HEK293 (cell line): ENCODE measurements at regions not wholly inside any gene's neighbourhood (a gene's known extent, or its start where the extent isn't known, plus 50 kb on each side); places are given as distances from the start of the nearest gene placed in this dataset.

Experiments used
- CTCF ChIA-PET: fragments of 350-600 bp; formaldehyde crosslinking; extraction: SDS; loops from one replicate; lab custom pipeline; 2021; ENCODE audit warnings: antibody characterized with exemption; lab: Yijun Ruan, JAX
- POLR2A ChIA-PET: fragments of 300-600 bp; formaldehyde crosslinking; extraction: SDS; loops from one replicate; lab custom pipeline; 2020; ENCODE audit warnings: antibody characterized with exemption, inconsistent platforms; lab: Yijun Ruan, JAX
- H3K27ac ChIP-seq: fragments of 200-500 bp; sonication (Bioruptor generic); 2 replicates; pipeline ENCODE4 v1.5.1; 2014; ENCODE audit warnings: low read depth, low read length, control low read depth, inconsistent platforms; ENCODE audit errors: extremely low read depth
- H3K36me3 ChIP-seq, 2 experiments: fragments of 200-500 bp in 1 of 2; sonication (Bioruptor generic) in 1 of 2; 1 replicate in 1 of 2; 2 replicates in 1 of 2; pipeline ENCODE4 v1.5.1; 2014 to 2017; ENCODE audit warnings: inconsistent platforms in 2 of 2, low read length in 2 of 2; ENCODE audit not compliant: control insufficient read depth in 2 of 2, insufficient read depth in 1 of 2
- H3K4me1 ChIP-seq: fragments of 200-500 bp; sonication (Bioruptor generic); 2 replicates; pipeline ENCODE4 v1.5.1; 2014; ENCODE audit warnings: mild to moderate bottlenecking, low read length, inconsistent platforms; ENCODE audit not compliant: control insufficient read depth, insufficient read depth
- H3K4me3 ChIP-seq: 2 replicates; pipeline ENCODE4 v1.5.1; 2011; ENCODE audit warnings: low read depth, mild to moderate bottlenecking, control low read depth, low read length, moderate library complexity
- H3K9me3 ChIP-seq: fragments of 200-500 bp; sonication (Bioruptor generic); 2 replicates; pipeline ENCODE4 v1.5.1; 2014; ENCODE audit warnings: low read depth, low read length, inconsistent platforms; ENCODE audit not compliant: control insufficient read depth, insufficient read depth
- GLI4 ChIP-seq: fragments of 450-650 bp; formaldehyde crosslinking; IDR thresholded peaks from 2 replicates; pipeline ENCODE4 v1.5.1; 2016; ENCODE audit warnings: missing biosample characterization, missing genetic modification characterization
- KLF10 ChIP-seq: fragments of 450-650 bp; IDR thresholded peaks from 2 replicates; pipeline ENCODE4 v1.5.1; 2018; ENCODE audit warnings: missing biosample characterization, mild to moderate bottlenecking, missing genetic modification characterization
- REST ChIP-seq: fragments of 450-650 bp; formaldehyde crosslinking; IDR thresholded peaks from 2 replicates; pipeline ENCODE4 v1.5.1; 2016; ENCODE audit warnings: missing biosample characterization, missing genetic modification characterization
- SETDB1 ChIP-seq: IDR thresholded peaks from one replicate; pipeline ENCODE4 v1.6.1; 2017; ENCODE audit warnings: mild to moderate bottlenecking, low read length, moderate library complexity, mixed read lengths; ENCODE audit not compliant: insufficient read length
- TCF7L2 ChIP-seq: IDR thresholded peaks from 2 replicates; pipeline ENCODE4 v1.6.1; 2011; ENCODE audit warnings: low read depth, mild to moderate bottlenecking, inconsistent platforms, low read length, moderate library complexity, borderline replicate concordance
- TSHZ1 ChIP-seq: fragments of 450-650 bp; formaldehyde crosslinking; IDR thresholded peaks from 2 replicates; pipeline ENCODE4 v1.5.1; 2016; ENCODE audit warnings: missing biosample characterization, missing genetic modification characterization, borderline replicate concordance
- ZBTB1 ChIP-seq: fragments of 450-650 bp; formaldehyde crosslinking; IDR thresholded peaks from 2 replicates; pipeline ENCODE4 v1.5.1; 2016; ENCODE audit warnings: missing biosample characterization, missing genetic modification characterization
- ZBTB17 ChIP-seq: fragments of 450-650 bp; formaldehyde crosslinking; IDR thresholded peaks from 2 replicates; pipeline ENCODE4 v1.5.1; 2016; ENCODE audit warnings: missing biosample characterization, missing genetic modification characterization
- ZFP69B ChIP-seq: fragments of 450-650 bp; formaldehyde crosslinking; IDR thresholded peaks from 2 replicates; pipeline ENCODE4 v1.5.1; 2016; ENCODE audit warnings: missing biosample characterization, missing genetic modification characterization
- ZNF112 ChIP-seq: fragments of 450-650 bp; formaldehyde crosslinking; IDR thresholded peaks from 2 replicates; pipeline ENCODE4 v1.5.0; 2017; ENCODE audit warnings: missing biosample characterization, missing genetic modification characterization
- ZNF140 ChIP-seq: fragments of 450-650 bp; formaldehyde crosslinking; IDR thresholded peaks from 2 replicates; pipeline ENCODE4 v1.5.1; 2016; ENCODE audit warnings: missing biosample characterization, missing genetic modification characterization
- ZNF169 ChIP-seq: fragments of 450-650 bp; formaldehyde crosslinking; IDR thresholded peaks from 2 replicates; pipeline ENCODE4 v1.5.1; 2016; ENCODE audit warnings: missing biosample characterization, missing genetic modification characterization
- ZNF266 ChIP-seq: fragments of 450-650 bp; formaldehyde crosslinking; IDR thresholded peaks from 2 replicates; pipeline ENCODE4 v1.5.1; 2016; ENCODE audit warnings: missing biosample characterization, missing genetic modification characterization, low read depth
- ZNF341 ChIP-seq: fragments of 450-650 bp; formaldehyde crosslinking; IDR thresholded peaks from 2 replicates; pipeline ENCODE4; 2016; ENCODE audit warnings: low read depth, missing biosample characterization, missing genetic modification characterization
- ZNF350 ChIP-seq: fragments of 450-650 bp; formaldehyde crosslinking; IDR thresholded peaks from 2 replicates; pipeline ENCODE4 v1.5.0; 2017; ENCODE audit warnings: missing biosample characterization, mild to moderate bottlenecking, missing genetic modification characterization
- ZNF366 ChIP-seq: fragments of 450-650 bp; formaldehyde crosslinking; conservative IDR thresholded peaks from 2 replicates; pipeline ENCODE4 v1.5.1; 2016; ENCODE audit warnings: missing biosample characterization, missing genetic modification characterization
- ZNF449 ChIP-seq: fragments of 450-650 bp; formaldehyde crosslinking; IDR thresholded peaks from 2 replicates; pipeline ENCODE4 v1.5.1; 2017; ENCODE audit warnings: missing biosample characterization, mild to moderate bottlenecking, missing genetic modification characterization, moderate library complexity
- ZNF48 ChIP-seq: fragments of 450-650 bp; formaldehyde crosslinking; IDR thresholded peaks from 2 replicates; pipeline ENCODE4 v1.5.1; 2016; ENCODE audit warnings: missing biosample characterization, missing genetic modification characterization
- ZNF555 ChIP-seq: fragments of 450-650 bp; formaldehyde crosslinking; conservative IDR thresholded peaks from 2 replicates; pipeline ENCODE4 v1.5.1; 2017; ENCODE audit warnings: missing biosample characterization, mild to moderate bottlenecking, missing genetic modification characterization, inconsistent platforms
- ZNF571 ChIP-seq: fragments of 450-650 bp; formaldehyde crosslinking; IDR thresholded peaks from 2 replicates; pipeline ENCODE4 v1.5.0; 2017; ENCODE audit warnings: missing biosample characterization, missing genetic modification characterization
- ZNF600 ChIP-seq: fragments of 450-650 bp; formaldehyde crosslinking; IDR thresholded peaks from 2 replicates; pipeline ENCODE4 v1.5.1; 2016; ENCODE audit warnings: missing biosample characterization, missing genetic modification characterization
- ZNF654 ChIP-seq: fragments of 450-650 bp; formaldehyde crosslinking; IDR thresholded peaks from 2 replicates; pipeline ENCODE4 v1.5.1; 2016; ENCODE audit warnings: low read depth, missing biosample characterization, missing genetic modification characterization
- ZNF701 ChIP-seq: fragments of 450-650 bp; formaldehyde crosslinking; IDR thresholded peaks from 2 replicates; pipeline ENCODE4 v1.5.1; 2016; ENCODE audit warnings: missing biosample characterization, missing genetic modification characterization
- ZNF768 ChIP-seq: fragments of 450-650 bp; formaldehyde crosslinking; IDR thresholded peaks from 2 replicates; pipeline ENCODE4 v1.5.1; 2018; ENCODE audit warnings: missing biosample characterization, mild to moderate bottlenecking, missing genetic modification characterization
- ZSCAN30 ChIP-seq: fragments of 450-650 bp; IDR thresholded peaks from 2 replicates; pipeline ENCODE4 v1.5.1; 2018; ENCODE audit warnings: missing biosample characterization, mild to moderate bottlenecking, missing genetic modification characterization, moderate library complexity
- TF ChIP-seq, protein P1 (sequence below): fragments of 450-650 bp; formaldehyde crosslinking; IDR thresholded peaks from 2 replicates; pipeline ENCODE4 v1.5.1; 2017; ENCODE audit warnings: missing biosample characterization, missing genetic modification characterization

GRCh38 chr6:95423331-95423730, 154.0 kb upstream of the MANEA start:
- TF ChIP-seq ZBTB17 (tag by site-specific recombination), result no peak
- TF ChIP-seq ZNF112, result no peak
- TF ChIP-seq ZNF350, result no peak
- TF ChIP-seq ZBTB1, result no peak
- TF ChIP-seq ZNF701 (tag by site-specific recombination), result no peak
- no peak for TF ChIP-seq REST (tag by site-specific recombination)
- TF ChIP-seq ZNF48 (tag by site-specific recombination), result no peak
- TF ChIP-seq ZNF571 (tag by site-specific recombination), result no peak
- no peak for TF ChIP-seq KLF10 (tag by site-specific recombination)
- TF ChIP-seq GLI4 (tag by site-specific recombination), result no peak
- no peak for TF ChIP-seq ZNF555 (tag by site-specific recombination)
- no peak for TF ChIP-seq ZNF449 (tag by site-specific recombination)
- no peak for TF ChIP-seq ZNF366 (tag by site-specific recombination)
- TF ChIP-seq ZNF600, result no peak
- no peak for TF ChIP-seq ZNF768 (tag by site-specific recombination)
- TF ChIP-seq ZFP69B (tag by site-specific recombination), result no peak
- no peak for TF ChIP-seq ZNF341 (tag by site-specific recombination)
- TF ChIP-seq ZNF140 (tag by site-specific recombination), result no peak
- H3K4me1 ChIP-seq, result no peaks in the 10 kb centered on the region
- no peaks in the 10 kb centered on the region for H3K36me3 ChIP-seq
- H3K27ac ChIP-seq, result no peak overlapping the region
- POLR2A ChIA-PET, result no interaction called here
- H3K9me3 ChIP-seq, result no peaks in the 10 kb centered on the region
- H3K4me3 ChIP-seq, result no peak overlapping the region
- CTCF ChIA-PET, result interaction anchor here (0.6 to 1.7 kb wide), 3 partner anchors 11 to 397 kb away, joined by 3 to 6 read pairs (median 3); no protein-coding TSS in a partner anchor

- CTCF ChIA-PET, result no interaction called here
Observed at GRCh38 chr6:95431637-95432228, 145.6 kb upstream of the MANEA start.

More at GRCh38 chr6:95431637-95432228, 145.6 kb upstream of the MANEA start:
- Histone ChIP-seq H3K36me3 (no peaks in the 10 kb centered on the region), H3K4me3 (no peak overlapping the region), H3K4me1 (no peaks in the 10 kb centered on the region), H3K27ac (no peak overlapping the region)
- POLR2A ChIA-PET, result no interaction called here
- TF ChIP-seq TSHZ1 (tag by site-specific recombination) (no peak), SETDB1 (no peak), ZNF169 (tag by site-specific recombination) (no peak), ZSCAN30 (tag by site-specific recombination) (0 out of 2 replicates have a peak, but pooled peaks have one; percentile 17), ZNF266 (tag by site-specific recombination) (no peak), TCF7L2 (no peak), ZNF654 (peak; percentile 61)
- TF ChIP-seq, protein P1, sequence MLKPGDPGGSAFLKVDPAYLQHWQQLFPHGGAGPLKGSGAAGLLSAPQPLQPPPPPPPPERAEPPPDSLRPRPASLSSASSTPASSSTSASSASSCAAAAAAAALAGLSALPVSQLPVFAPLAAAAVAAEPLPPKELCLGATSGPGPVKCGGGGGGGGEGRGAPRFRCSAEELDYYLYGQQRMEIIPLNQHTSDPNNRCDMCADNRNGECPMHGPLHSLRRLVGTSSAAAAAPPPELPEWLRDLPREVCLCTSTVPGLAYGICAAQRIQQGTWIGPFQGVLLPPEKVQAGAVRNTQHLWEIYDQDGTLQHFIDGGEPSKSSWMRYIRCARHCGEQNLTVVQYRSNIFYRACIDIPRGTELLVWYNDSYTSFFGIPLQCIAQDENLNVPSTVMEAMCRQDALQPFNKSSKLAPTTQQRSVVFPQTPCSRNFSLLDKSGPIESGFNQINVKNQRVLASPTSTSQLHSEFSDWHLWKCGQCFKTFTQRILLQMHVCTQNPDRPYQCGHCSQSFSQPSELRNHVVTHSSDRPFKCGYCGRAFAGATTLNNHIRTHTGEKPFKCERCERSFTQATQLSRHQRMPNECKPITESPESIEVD (tag by site-specific recombination), result no peak
- TF ChIP-seq, all 188 proteins: peak for 2
- H3K9me3 ChIP-seq, result no peaks in the 10 kb centered on the region
